ENCODE measurements at regions not wholly inside any gene's neighbourhood (a gene's known extent, or its start where the extent isn't known, plus 50 kb on each side); places are given as distances from the start of the nearest gene placed in this dataset.

GRCh38 chr7:18356191-18356645 lies 139.3 kb upstream of the HDAC9 start:
- Histone ChIP-seq H3K36me3 (no peaks in the 10 kb centered on the region), H3K27ac (no peak overlapping the region), H3K27me3 (no peaks in the 10 kb centered on the region), H3K4me1 (no peaks in the 10 kb centered on the region), H3K9me3 (no peaks in the 10 kb centered on the region), H3K4me3 (no peak overlapping the region)
- TF ChIP-seq, protein P1, sequence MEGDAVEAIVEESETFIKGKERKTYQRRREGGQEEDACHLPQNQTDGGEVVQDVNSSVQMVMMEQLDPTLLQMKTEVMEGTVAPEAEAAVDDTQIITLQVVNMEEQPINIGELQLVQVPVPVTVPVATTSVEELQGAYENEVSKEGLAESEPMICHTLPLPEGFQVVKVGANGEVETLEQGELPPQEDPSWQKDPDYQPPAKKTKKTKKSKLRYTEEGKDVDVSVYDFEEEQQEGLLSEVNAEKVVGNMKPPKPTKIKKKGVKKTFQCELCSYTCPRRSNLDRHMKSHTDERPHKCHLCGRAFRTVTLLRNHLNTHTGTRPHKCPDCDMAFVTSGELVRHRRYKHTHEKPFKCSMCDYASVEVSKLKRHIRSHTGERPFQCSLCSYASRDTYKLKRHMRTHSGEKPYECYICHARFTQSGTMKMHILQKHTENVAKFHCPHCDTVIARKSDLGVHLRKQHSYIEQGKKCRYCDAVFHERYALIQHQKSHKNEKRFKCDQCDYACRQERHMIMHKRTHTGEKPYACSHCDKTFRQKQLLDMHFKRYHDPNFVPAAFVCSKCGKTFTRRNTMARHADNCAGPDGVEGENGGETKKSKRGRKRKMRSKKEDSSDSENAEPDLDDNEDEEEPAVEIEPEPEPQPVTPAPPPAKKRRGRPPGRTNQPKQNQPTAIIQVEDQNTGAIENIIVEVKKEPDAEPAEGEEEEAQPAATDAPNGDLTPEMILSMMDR (IDR thresholded peaks at IDR 0.05), result peak; percentile 37 to 77 (median 60)
- no peak for TF ChIP-seq POLR2A (IDR thresholded peaks at IDR 0.05)
- DNase-seq, result no peak

DNA sequence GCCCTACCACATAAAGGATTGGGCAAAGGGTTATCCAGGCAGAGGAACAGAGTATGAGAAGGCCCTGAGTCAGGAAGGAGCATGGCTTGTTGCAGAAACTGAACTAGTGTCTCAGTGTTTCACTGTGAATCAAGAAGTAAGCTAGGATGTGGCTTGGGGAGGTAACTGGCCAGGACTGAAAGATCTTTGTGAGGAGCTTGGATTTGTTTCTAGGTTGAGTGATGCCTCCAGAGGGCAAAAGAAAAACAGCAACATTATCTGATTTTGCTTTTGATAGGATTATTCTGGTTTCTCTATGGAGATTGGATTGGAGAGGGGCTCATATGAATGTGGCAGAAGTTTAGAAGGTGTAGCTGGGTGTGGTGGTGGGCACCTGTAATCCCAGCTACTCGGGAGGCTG lies 137.9 kb upstream of the HDAC9 start:
- Histone ChIP-seq H3K4me3 (no peak overlapping the region), H3K27ac (no peak overlapping the region), H3K4me1 (no peaks in the 10 kb centered on the region), H3K36me3 (no peaks in the 10 kb centered on the region), H3K9me3 (no peaks in the 10 kb centered on the region), H3K27me3 (no peaks in the 10 kb centered on the region)
- no peak for TF ChIP-seq POLR2A (IDR thresholded peaks at IDR 0.05)
- TF ChIP-seq, protein P1 (IDR thresholded peaks at IDR 0.05), result peak in 2 of 6 experiments; percentile 16 to 17
- no peak for DNase-seq

DNA sequence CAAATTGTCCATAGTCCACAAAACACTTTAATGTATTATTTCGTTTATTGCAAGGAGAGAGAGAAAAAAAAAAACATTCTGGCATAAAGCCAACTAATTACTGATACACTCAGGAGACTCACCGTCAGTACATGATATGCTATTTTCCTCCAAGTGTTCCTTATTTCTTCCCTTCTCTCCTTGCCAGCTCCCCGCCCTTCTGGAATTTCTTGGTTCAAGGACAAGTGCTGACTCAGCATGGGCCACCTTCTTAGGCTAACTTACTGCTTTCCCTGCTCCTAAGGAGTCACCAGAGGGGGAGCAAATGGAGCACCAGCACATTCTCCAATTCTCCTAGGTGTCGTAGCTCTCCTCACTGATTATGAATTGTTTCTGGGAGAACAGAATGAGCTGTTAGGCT lies 133.8 kb upstream of the HDAC9 start:
- no peak overlapping the region for H3K4me3 ChIP-seq
- H3K36me3 ChIP-seq, result no peaks in the 10 kb centered on the region
- H3K9me3 ChIP-seq, result no peaks in the 10 kb centered on the region
- no peak overlapping the region for H3K27ac ChIP-seq
- no peaks in the 10 kb centered on the region for H3K4me1 ChIP-seq
- no peak for TF ChIP-seq POLR2A (IDR thresholded peaks at IDR 0.05)
- TF ChIP-seq, protein P1 (IDR thresholded peaks at IDR 0.05), result no peak
- H3K27me3 ChIP-seq, result no peaks in the 10 kb centered on the region
- DNase-seq, result peak in 2 of 3 donors; percentile 45 to 69

GRCh38 chr7:18363751-18364380 lies 131.7 kb upstream of the HDAC9 start:
- Histone ChIP-seq H3K27ac (no peak overlapping the region), H3K4me1 (no peaks in the 10 kb centered on the region), H3K9me3 (no peaks in the 10 kb centered on the region), H3K36me3 (no peaks in the 10 kb centered on the region), H3K27me3 (no peaks in the 10 kb centered on the region), H3K4me3 (no peak overlapping the region)
- no peak for DNase-seq
- TF ChIP-seq POLR2A (IDR thresholded peaks at IDR 0.05), result no peak
- TF ChIP-seq, protein P1 (IDR thresholded peaks at IDR 0.05), result no peak

DNA sequence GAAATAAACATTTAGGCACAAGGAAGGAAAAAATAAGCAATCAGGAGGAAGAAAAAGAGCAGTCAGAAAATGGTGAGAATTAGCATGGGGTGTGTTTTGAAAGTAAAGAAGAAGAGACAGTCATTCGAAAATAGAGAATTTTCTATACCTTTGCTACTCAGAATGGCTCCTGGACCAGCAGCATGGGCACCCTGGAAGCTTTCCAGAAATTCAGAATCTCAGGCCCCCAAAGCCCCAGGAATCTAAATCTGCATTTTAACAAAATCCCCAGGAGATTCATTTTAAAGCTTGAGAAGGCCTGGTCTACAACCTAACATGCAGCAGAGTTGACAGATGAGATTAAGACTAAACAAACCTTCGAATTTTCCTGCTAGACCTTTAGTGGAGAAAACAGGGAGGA lies 131.2 kb upstream of the HDAC9 start:
- no peak overlapping the region for H3K27ac ChIP-seq
- TF ChIP-seq, protein P1 (IDR thresholded peaks at IDR 0.05), result no peak
- TF ChIP-seq POLR2A (IDR thresholded peaks at IDR 0.05), result no peak
- DNase-seq, result no peak
- H3K4me3 ChIP-seq, result no peak overlapping the region
- no peaks in the 10 kb centered on the region for H3K27me3 ChIP-seq
- H3K36me3 ChIP-seq, result no peaks in the 10 kb centered on the region
- H3K9me3 ChIP-seq, result no peaks in the 10 kb centered on the region
- H3K4me1 ChIP-seq, result no peaks in the 10 kb centered on the region

DNA sequence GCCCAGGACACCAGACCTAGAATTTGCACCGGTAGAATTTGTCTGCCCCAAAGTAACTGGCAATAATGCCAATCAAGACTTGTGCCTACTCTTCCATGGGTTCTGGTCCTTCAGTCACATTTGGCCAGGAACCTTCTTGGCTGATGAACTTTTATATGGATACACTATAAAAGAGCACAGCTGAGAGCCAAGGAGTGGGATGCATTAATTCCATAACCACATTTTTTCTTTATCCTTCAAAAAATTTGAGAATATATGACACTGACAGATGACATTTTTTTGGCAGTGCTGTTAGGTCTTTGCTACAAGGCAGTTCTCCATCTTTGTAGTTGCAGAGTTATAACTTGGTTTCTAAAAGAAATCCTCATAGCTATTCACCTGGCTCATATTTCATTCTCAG lies 129.2 kb upstream of the HDAC9 start:
- H3K4me1 ChIP-seq, result no peaks in the 10 kb centered on the region
- no peaks in the 10 kb centered on the region for H3K9me3 ChIP-seq
- H3K27ac ChIP-seq, result no peak overlapping the region
- no peaks in the 10 kb centered on the region for H3K27me3 ChIP-seq
- H3K36me3 ChIP-seq, result no peaks in the 10 kb centered on the region
- no peak overlapping the region for H3K4me3 ChIP-seq
- TF ChIP-seq, protein P1 (IDR thresholded peaks at IDR 0.05), result no peak
- no peak for TF ChIP-seq POLR2A (IDR thresholded peaks at IDR 0.05)
- DNase-seq, result no peak

Measured in Peyer's patch (tissue), 4 donors.